Retina (tissue), 1 donor: ENCODE measurements at regions not wholly inside any gene's neighbourhood (a gene's known extent, or its start where the extent isn't known, plus 50 kb on each side); places are given as distances from the start of the nearest gene placed in this dataset.

Source experiments
- DNase-seq: peaks from one replicate; pipeline ENCODE4 v3.0.0-alpha.2; 2016

GRCh38 chr17:6323626-6324356 lies 111.1 kb downstream of the AIPL1 start:
- peak; percentile 52 for DNase-seq

GRCh38 chr17:6322316-6322715 lies 112.6 kb downstream of the AIPL1 start:
- DNase-seq = no peak

GRCh38 chr17:6314311-6314710 lies 120.6 kb downstream of the AIPL1 start:
- no peak for DNase-seq

DNA sequence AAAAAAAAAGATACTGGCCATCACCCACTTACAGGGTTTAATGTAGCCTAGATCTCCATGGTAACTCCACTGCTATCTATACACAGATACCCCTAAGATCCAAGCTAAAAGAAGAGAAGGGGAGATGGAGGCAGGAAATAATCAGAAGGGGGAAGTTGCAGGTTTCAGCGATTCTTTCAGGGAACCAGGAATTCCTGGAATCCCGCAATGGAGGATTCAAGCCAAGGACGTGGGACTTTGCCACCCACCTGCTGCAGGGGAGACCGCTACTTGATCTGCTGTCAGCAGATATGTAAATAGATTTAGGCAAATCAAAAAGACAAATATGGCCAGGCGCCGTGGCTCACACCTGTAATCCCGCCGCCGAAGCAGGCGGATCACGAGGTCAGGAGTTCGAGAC lies 121.1 kb downstream of the AIPL1 start:
- no peak for DNase-seq

- peak; percentile 34 for DNase-seq
These were observed 128.1 kb downstream of the AIPL1 start for GRCh38 chr17:6306820-6307219.

- no peak for DNase-seq
These were observed 129.1 kb downstream of the AIPL1 start for GRCh38 chr17:6305613-6306360.

- no peak for DNase-seq
These were observed 129.9 kb downstream of the AIPL1 start for GRCh38 chr17:6304894-6305612.

DNA sequence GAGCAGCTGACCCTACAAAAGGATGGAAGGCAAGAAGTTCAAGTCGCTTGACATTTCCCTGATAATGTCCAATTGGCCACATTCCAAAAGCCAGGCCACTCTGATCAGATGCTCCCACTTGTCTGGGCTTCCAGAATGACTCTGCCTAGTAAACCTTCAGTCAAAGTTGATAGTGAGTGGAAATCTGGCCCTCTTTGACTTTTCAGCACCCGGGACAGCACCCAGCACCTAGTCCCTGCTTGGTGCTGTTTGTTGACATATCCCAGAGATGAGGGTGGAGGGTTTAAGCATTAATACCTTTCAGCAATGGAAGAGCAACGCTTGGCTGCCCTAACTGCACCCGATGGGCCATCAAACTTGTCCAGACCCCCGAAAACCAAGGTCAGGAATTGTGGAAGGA lies 131.3 kb downstream of the AIPL1 start:
- peak; percentile 44 for DNase-seq

GRCh38 chr17:6299275-6299674 lies 135.6 kb downstream of the AIPL1 start:
- DNase-seq = no peak

- DNase-seq = no peak
These were observed 137.0 kb downstream of the AIPL1 start for GRCh38 chr17:6297960-6298359.

- DNase-seq = no peak
These were observed 137.8 kb downstream of the AIPL1 start for GRCh38 chr17:6297119-6297518.

DNA sequence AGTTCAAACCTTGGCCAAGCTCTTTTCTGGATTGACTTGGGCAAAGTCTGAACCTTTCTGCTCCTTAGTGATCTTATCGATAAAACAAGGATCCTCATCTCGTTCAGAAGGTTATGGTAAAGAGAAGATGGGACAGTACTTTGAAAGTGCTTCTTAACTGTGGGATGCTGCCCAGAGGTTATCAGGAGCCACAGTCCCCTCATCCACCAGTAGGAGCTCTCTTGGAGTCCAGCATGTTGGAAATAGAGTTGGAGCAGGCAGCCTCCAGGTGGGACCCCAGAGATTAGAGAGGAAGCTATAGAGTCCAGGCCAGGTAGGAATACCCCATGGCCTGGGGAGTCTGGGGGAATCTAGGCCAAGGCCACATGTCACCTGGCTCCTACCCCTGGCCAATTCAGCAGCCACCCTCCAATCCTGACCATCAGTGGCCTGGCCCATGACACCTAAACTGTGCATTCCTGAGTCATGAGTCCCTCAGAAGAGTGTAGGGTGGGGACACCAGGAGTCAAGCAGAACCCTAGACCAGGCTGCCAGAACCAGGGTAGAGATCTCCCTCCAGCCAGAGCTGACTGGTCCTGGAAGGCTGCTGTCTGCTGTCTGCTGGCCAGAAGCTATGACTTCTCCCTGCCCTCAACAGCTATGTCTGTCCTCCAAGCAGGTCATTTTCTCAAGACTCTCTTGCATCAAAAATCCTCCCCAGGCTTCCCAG lies 144.3 kb downstream of the AIPL1 start:
- DNase-seq = no peak

DNA sequence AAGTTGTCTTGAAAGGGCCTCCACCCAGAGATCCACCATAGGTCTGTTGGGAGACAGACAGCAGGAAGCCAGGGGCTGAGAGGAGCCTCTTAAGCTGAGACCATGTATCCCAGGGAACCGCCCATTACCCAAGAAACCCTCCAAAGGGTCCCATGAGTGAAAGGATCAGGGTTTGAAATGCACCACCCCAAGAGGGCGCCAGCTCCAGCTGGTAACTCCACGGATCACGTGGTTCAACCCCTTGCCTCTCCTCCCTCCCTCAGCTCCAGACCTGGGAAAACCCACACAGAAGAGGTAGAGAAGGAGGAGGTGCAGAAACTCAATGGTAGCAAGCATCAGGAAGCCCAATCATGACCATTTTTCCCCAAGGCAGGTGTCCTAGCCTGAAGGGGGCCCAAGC lies 148.7 kb downstream of the AIPL1 start:
- DNase-seq = no peak

GRCh38 chr17:6285486-6285885 lies 149.4 kb downstream of the AIPL1 start:
- DNase-seq = no peak

DNA sequence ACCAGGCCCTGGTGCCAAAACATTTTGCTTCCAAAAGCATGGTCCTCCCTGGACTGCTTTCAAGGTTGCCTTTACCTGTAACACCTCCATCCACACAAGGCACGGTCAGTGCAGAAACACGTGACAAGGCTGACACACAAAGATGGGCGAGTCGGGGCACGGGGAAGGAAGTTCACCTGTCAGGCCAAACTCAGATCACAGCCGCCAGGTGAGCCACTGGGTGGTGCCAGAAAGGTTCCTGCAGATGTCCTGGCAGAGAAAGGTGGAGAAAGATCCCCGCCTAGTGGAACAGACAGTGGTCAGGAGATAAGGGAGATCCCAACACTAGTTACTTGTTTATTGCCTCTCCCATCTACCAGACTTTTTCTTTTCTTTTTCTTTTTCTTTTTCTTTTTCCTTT lies 155.3 kb downstream of the AIPL1 start:
- DNase-seq = no peak

- no peak for DNase-seq
These were observed 156.5 kb downstream of the AIPL1 start for GRCh38 chr17:6278376-6278775.

GRCh38 chr17:6276711-6277110 lies 158.2 kb downstream of the AIPL1 start:
- no peak for DNase-seq

- no peak for DNase-seq
These were observed 160.6 kb downstream of the AIPL1 start for GRCh38 chr17:6274310-6274709.

- peak; percentile 27 for DNase-seq
These were observed 165.4 kb downstream of the AIPL1 start for GRCh38 chr17:6269478-6269877.

DNA sequence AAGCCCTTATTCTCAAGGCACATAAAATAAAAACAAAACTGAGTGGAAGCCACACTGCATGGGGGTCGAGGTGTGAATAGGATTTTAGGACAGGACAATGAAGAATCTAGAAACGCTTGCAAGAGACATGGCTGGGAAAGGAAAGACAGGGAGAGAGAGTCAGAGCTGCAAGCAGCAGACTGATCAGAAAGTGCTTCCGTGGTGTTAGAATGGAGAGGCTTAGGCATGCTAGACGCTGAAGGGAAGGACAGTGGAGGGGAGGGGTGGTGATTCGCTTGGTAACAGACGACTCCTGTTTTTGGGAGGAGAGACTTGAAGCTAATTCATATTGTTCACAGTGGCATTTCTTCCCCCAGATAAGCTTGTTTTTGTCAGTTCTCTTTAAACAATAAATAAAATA lies 173.5 kb downstream of the AIPL1 start:
- DNase-seq = no peak

GRCh38 chr17:6259899-6260298 lies 175.0 kb downstream of the AIPL1 start:
- no peak for DNase-seq

- peak; percentile 29 for DNase-seq
These were observed 177.6 kb downstream of the AIPL1 start for GRCh38 chr17:6257336-6257735.

DNA sequence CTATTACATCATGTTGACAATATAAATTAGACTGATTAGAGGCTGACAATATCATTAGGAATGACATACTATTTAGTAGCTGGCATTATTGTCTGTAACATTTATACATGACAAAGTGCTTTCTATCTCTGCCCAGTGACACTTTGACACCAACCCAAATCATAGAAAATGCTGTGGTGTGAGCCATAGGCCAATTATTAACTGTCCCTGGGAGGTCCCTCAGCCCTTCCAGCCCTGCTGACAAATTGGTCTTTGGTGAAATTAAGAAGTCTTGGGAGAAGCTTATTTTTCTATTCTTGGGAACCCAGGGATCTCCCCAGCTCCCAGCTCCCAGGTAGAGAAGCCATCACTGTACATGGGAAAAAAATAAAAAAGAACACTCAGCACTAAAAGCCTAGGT lies 179.6 kb downstream of the AIPL1 start:
- no peak for DNase-seq
